ENCODE measurements at regions not wholly inside any gene's neighbourhood (a gene's known extent, or its start where the extent isn't known, plus 50 kb on each side); places are given as distances from the start of the nearest gene placed in this dataset.

- TF ChIP-seq POLR2A (IDR thresholded peaks at IDR 0.05) = no peak
- TF ChIP-seq POLR2AphosphoS5 (IDR thresholded peaks at IDR 0.05; ENCODE audit: insufficient read depth in 1 of 2, low read depth in 1 of 2) = no peak
- no peak for TF ChIP-seq CTCF (IDR thresholded peaks at IDR 0.05)
- Histone ChIP-seq H3K27me3 (no peaks in the 10 kb centered on the region), H3K9me3 (no peaks in the 10 kb centered on the region), H3K4me3 (no peak overlapping the region), H3K36me3 (no peaks in the 10 kb centered on the region), H3K4me1 (no peaks in the 10 kb centered on the region), H3K27ac (no peak overlapping the region)
- intact Hi-C loops (cut with DNase I) = no loop called here
- DNase-seq (ENCODE audit: extremely low spot score in 2 of 2) = no peak
Observed at GRCh38 chr2:200189964-200190363, 116.5 kb upstream of the SPATS2L start.

GRCh38 chr2:200193331-200193730 lies 113.2 kb upstream of the SPATS2L start:
- Histone ChIP-seq H3K27me3 (no peaks in the 10 kb centered on the region), H3K4me3 (no peak overlapping the region), H3K4me1 (no peaks in the 10 kb centered on the region), H3K36me3 (no peaks in the 10 kb centered on the region), H3K9me3 (no peaks in the 10 kb centered on the region), H3K27ac (no peak overlapping the region)
- intact Hi-C loops (cut with DNase I) = no loop called here
- no peak for TF ChIP-seq POLR2AphosphoS5 (IDR thresholded peaks at IDR 0.05; ENCODE audit: insufficient read depth in 1 of 2, low read depth in 1 of 2)
- TF ChIP-seq POLR2A (IDR thresholded peaks at IDR 0.05) = no peak
- TF ChIP-seq CTCF (IDR thresholded peaks at IDR 0.05) = no peak
- DNase-seq (ENCODE audit: extremely low spot score in 2 of 2) = no peak

- Histone ChIP-seq H3K4me1 (no peaks in the 10 kb centered on the region), H3K9me3 (no peaks in the 10 kb centered on the region), H3K27me3 (no peaks in the 10 kb centered on the region), H3K27ac (no peak overlapping the region), H3K4me3 (no peak overlapping the region), H3K36me3 (no peaks in the 10 kb centered on the region)
- TF ChIP-seq POLR2AphosphoS5 (IDR thresholded peaks at IDR 0.05; ENCODE audit: insufficient read depth in 1 of 2, low read depth in 1 of 2) = no peak
- TF ChIP-seq POLR2A (IDR thresholded peaks at IDR 0.05) = no peak
- no peak for TF ChIP-seq CTCF (IDR thresholded peaks at IDR 0.05)
- intact Hi-C loops (cut with DNase I) = no loop called here
- no peak for DNase-seq (ENCODE audit: extremely low spot score in 2 of 2)
Observed at GRCh38 chr2:200193791-200194190, 112.7 kb upstream of the SPATS2L start.

GRCh38 chr2:200194746-200195145 lies 111.7 kb upstream of the SPATS2L start:
- no peak for DNase-seq (ENCODE audit: extremely low spot score in 2 of 2)
- intact Hi-C loops (cut with DNase I) = no loop called here
- H3K27ac ChIP-seq = no peak overlapping the region
- H3K4me3 ChIP-seq = no peak overlapping the region
- H3K36me3 ChIP-seq = no peaks in the 10 kb centered on the region
- H3K9me3 ChIP-seq = no peaks in the 10 kb centered on the region
- H3K4me1 ChIP-seq = no peaks in the 10 kb centered on the region
- TF ChIP-seq POLR2A (IDR thresholded peaks at IDR 0.05) (no peak), CTCF (IDR thresholded peaks at IDR 0.05) (no peak), POLR2AphosphoS5 (IDR thresholded peaks at IDR 0.05; ENCODE audit: insufficient read depth in 1 of 2, low read depth in 1 of 2) (no peak)
- H3K27me3 ChIP-seq = no peaks in the 10 kb centered on the region

- TF ChIP-seq POLR2A (IDR thresholded peaks at IDR 0.05) = no peak
- no peak for TF ChIP-seq CTCF (IDR thresholded peaks at IDR 0.05)
- no peak for TF ChIP-seq POLR2AphosphoS5 (IDR thresholded peaks at IDR 0.05; ENCODE audit: insufficient read depth in 1 of 2, low read depth in 1 of 2)
- intact Hi-C loops (cut with DNase I) = no loop called here
- H3K4me1 ChIP-seq = no peaks in the 10 kb centered on the region
Observed at GRCh38 chr2:200199005-200199404, 107.5 kb upstream of the SPATS2L start.

More at GRCh38 chr2:200199005-200199404, 107.5 kb upstream of the SPATS2L start:
- no peak overlapping the region for H3K4me3 ChIP-seq
- no peaks in the 10 kb centered on the region for H3K36me3 ChIP-seq
- H3K27me3 ChIP-seq = no peaks in the 10 kb centered on the region
- no peaks in the 10 kb centered on the region for H3K9me3 ChIP-seq
- H3K27ac ChIP-seq = no peak overlapping the region
- DNase-seq (ENCODE audit: extremely low spot score in 2 of 2) = no peak
